ENCODE measurements at regions not wholly inside any gene's neighbourhood (a gene's known extent, or its start where the extent isn't known, plus 50 kb on each side); places are given as distances from the start of the nearest gene placed in this dataset.

DNA sequence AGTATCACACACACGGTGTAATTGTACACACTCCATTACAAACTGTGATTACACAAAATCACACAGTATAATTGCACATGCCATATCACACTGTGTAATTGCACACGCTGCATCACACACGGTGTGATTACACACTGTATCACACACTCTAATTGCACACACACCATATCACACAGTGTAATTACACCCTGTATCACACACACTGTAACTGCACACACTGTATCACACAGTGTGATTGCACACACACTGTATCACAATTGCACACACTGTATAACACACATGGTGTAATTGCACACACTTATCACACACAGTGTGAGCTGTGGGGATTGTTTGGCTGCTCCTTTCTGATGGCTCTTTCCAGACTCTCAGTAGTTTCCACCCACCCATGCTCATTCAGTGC, 162.6 kb upstream of the SGCG start:
- TF ChIP-seq TAF1 (IDR thresholded peaks at IDR 0.05; ENCODE audit: borderline replicate concordance, insufficient read depth, low read length) (no peak), SIN3A (IDR thresholded peaks at IDR 0.05; ENCODE audit: borderline replicate concordance, insufficient read depth, low read length) (no peak), POLR2AphosphoS5 (IDR thresholded peaks at IDR 0.05; ENCODE audit: low read depth, low read length) (no peak)
